Esophagus muscularis mucosa (tissue), 4 donors: ENCODE measurements at regions not wholly inside any gene's neighbourhood (a gene's known extent, or its start where the extent isn't known, plus 50 kb on each side); places are given as distances from the start of the nearest gene placed in this dataset.

ENCODE experiments used
- DNase-seq: peaks from one replicate; pipeline ENCODE4 v3.0.0-alpha.2; 2017; ENCODE audit errors: extremely low spot score
- H3K27ac ChIP-seq, 4 donors: fragments of 200-600 bp; sonication (generic); replicated peaks in 1 of 4; 1 replicate in 3 of 4; 2 replicates in 1 of 4; pipeline ENCODE4 v1.5.1; 2016 to 2019; ENCODE audit warnings: mild to moderate bottlenecking in 1 of 4
- H3K27me3 ChIP-seq, 4 donors: fragments of 200-600 bp; sonication (generic); one replicate each; pipeline versions ENCODE4 v1.5.1 to v1.6.0; 2016 to 2019
- H3K36me3 ChIP-seq, 4 donors: fragments of 200-600 bp; sonication (generic); one replicate each; pipeline ENCODE4 v1.5.1; 2016 to 2019
- H3K4me1 ChIP-seq, 4 donors: fragments of 200-600 bp; sonication (generic); one replicate each; pipeline ENCODE4 v1.5.1; 2016 to 2019
- H3K4me3 ChIP-seq, 4 donors: fragments of 200-600 bp; sonication (generic); 1 replicate in 2 of 4; 2 replicates in 2 of 4; pipeline ENCODE4 v1.5.1; 2016 to 2019; ENCODE audit warnings: mild to moderate bottlenecking in 4 of 4, moderate library complexity in 1 of 4
- H3K9me3 ChIP-seq, 4 donors: fragments of 200-600 bp; sonication (generic); 1 replicate in 3 of 4; 2 replicates in 1 of 4; pipeline ENCODE4 v1.5.1; 2016 to 2019
- EP300 ChIP-seq: sonication (generic); formaldehyde crosslinking; IDR thresholded peaks from one replicate; pipeline ENCODE4 v1.6.1; 2017; ENCODE audit warnings: antibody characterized with exemption
- POLR2A ChIP-seq: fragments of 450-650 bp; IDR thresholded peaks from one replicate; pipeline ENCODE4 v1.6.1; 2017; ENCODE audit warnings: antibody characterized with exemption, moderate library complexity, mild to moderate bottlenecking, low read depth
- POLR2AphosphoS5 ChIP-seq, 2 donors: sonication (generic); formaldehyde crosslinking; IDR thresholded peaks; one replicate each; pipeline ENCODE4 v1.6.1; 2017; ENCODE audit warnings: antibody characterized with exemption in 2 of 2
- WGBS: methylation state at CpG from one replicate; pipeline ENCODE4 v1.1.5; 2018; 5-methylcytosine and 5-hydroxymethylcytosine counted together
- intact Hi-C: fragments of 100-400 bp; cut with DNase I; formaldehyde crosslinking; loops from one replicate; pipeline ENCODE4 v1.15.1; 2023
- TF ChIP-seq, protein P1 (sequence below), 3 experiments: fragments of 200-600 bp in 2 of 3; fragments of 450-650 bp in 1 of 3; sonication (generic) in 2 of 3; IDR thresholded peaks; one replicate each; pipeline ENCODE4 v1.5.1; 2017 to 2019; ENCODE audit warnings: antibody characterized with exemption in 3 of 3, mild to moderate bottlenecking in 2 of 3, moderate library complexity in 1 of 3

DNA sequence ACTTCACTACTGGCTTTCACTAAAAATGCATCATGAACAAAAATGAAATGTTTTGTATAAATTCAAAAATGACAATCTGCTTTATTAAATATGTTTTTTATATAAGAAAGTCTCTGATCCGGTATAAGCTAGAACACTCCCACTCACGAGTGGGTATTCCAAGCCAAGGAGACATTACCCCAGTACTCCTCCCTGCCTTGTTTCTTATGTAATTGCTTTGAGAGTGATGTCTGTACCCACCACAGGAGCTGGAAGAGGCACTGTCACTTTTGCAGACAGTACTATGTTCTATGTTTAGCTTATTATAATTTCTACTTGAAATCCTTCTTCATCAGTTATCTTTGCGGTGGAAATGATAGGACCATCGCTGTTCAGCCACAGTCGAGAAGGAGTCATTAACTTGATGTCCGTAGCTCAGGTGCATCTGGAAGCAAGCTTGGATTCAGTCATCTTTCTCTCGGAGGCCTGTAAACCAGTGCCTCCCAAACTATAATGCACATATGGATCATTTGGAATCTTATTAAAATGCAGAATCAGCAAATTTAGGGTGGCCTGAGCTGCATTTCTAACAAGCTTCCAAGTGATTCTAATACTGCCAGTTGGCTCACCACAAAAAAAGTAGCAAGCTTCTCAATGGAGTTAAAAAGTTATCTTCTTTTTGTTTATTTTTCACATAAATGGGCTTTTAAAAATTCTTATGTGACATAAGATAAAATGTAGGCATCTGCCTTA, 396.4 kb downstream of the GRIA2 start:
- no peak for DNase-seq
- Histone ChIP-seq H3K9me3 (no peaks in the 10 kb centered on the region), H3K36me3 (no peaks in the 10 kb centered on the region), H3K27ac (no peak overlapping the region), H3K4me1 (no peaks in the 10 kb centered on the region), H3K4me3 (no peak overlapping the region), H3K27me3 (no peaks in the 10 kb centered on the region)
- TF ChIP-seq, protein P1, sequence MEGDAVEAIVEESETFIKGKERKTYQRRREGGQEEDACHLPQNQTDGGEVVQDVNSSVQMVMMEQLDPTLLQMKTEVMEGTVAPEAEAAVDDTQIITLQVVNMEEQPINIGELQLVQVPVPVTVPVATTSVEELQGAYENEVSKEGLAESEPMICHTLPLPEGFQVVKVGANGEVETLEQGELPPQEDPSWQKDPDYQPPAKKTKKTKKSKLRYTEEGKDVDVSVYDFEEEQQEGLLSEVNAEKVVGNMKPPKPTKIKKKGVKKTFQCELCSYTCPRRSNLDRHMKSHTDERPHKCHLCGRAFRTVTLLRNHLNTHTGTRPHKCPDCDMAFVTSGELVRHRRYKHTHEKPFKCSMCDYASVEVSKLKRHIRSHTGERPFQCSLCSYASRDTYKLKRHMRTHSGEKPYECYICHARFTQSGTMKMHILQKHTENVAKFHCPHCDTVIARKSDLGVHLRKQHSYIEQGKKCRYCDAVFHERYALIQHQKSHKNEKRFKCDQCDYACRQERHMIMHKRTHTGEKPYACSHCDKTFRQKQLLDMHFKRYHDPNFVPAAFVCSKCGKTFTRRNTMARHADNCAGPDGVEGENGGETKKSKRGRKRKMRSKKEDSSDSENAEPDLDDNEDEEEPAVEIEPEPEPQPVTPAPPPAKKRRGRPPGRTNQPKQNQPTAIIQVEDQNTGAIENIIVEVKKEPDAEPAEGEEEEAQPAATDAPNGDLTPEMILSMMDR (IDR thresholded peaks at IDR 0.05), result no peak
- intact Hi-C loops, result no loop called here
- WGBS, result 91% methylated on average over 7 of the region's 7 CpGs

DNA sequence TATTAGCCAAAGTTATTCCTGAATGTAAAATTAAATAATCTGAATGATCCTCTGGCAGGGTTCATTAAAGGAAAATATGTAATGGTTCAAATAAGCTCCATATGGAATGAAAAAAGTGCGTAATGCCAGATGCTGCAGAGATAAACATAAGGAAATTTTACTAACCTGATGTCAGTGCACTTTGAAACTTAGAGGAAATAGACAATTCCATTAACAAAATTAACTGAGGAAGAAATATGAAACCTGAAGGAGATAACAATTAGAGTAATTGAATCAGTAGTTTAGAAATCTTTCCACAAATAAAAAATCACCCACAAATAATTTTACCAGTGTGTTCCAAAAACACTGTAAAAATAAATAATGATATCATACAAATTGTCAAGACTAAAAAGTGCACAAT, 387.5 kb downstream of the GRIA2 start:
- no peaks in the 10 kb centered on the region for H3K4me1 ChIP-seq
- no peak for DNase-seq
- H3K4me3 ChIP-seq, result no peak overlapping the region
- WGBS, result 74% methylated on average over 1 of the region's 1 CpG
- no peak overlapping the region for H3K27ac ChIP-seq
- H3K27me3 ChIP-seq, result no peaks in the 10 kb centered on the region
- intact Hi-C loops, result no loop called here
- no peaks in the 10 kb centered on the region for H3K36me3 ChIP-seq
- TF ChIP-seq POLR2AphosphoS5 (IDR thresholded peaks at IDR 0.05), result no peak
- TF ChIP-seq, protein P1 (IDR thresholded peaks at IDR 0.05), result no peak
- no peak for TF ChIP-seq EP300
- TF ChIP-seq POLR2A, result no peak
- no peaks in the 10 kb centered on the region for H3K9me3 ChIP-seq

DNA sequence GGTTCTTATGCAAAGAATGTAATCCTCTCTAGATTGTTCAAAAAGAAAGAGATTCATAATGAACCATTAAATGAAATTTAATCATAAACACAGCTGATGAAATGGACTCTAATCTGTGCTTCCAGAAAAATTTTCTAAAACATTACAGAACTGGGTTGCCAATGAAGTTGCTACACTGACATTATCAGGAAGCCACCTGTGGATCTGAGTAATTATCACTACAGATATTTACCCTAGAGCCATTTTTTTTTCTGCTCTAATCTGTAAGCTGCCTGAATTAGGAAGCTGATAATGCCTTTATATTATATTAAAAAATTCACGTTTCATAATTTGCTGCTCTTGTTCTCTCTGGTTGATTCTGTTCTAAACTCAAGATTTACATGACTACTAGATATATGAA, 380.1 kb downstream of the GRIA2 start:
- intact Hi-C loops, result no loop called here
- no peak for DNase-seq
- Histone ChIP-seq H3K9me3 (no peaks in the 10 kb centered on the region), H3K27ac (no peak overlapping the region), H3K27me3 (no peaks in the 10 kb centered on the region), H3K4me3 (no peak overlapping the region), H3K4me1 (no peaks in the 10 kb centered on the region), H3K36me3 (no peaks in the 10 kb centered on the region)
- WGBS, result 93% methylated on average over 1 of the region's 1 CpG
- TF ChIP-seq, protein P1 (IDR thresholded peaks at IDR 0.05), result no peak
- TF ChIP-seq EP300 (no peak), POLR2AphosphoS5 (IDR thresholded peaks at IDR 0.05) (no peak), POLR2A (no peak)

DNA sequence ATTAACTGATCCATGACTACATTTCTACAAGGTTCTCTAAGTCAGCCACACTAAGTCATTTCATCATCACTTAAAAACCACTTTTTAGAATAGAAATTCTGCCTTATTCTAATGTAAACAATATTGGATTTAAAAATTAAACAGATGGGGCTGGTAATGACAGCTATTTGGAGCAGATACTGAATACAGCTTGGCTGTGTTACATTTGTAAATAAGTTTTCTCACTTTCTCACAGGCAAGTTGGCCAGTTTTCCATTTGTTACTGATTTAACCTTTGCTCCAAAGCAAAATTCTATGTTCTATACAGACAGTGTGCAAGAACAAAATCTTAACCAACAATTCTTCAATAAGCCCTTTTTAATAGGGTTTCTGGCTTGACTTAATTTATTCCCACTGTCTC, 370.7 kb downstream of the GRIA2 start:
- no peak overlapping the region for H3K4me3 ChIP-seq
- no peak overlapping the region for H3K27ac ChIP-seq
- intact Hi-C loops, result no loop called here
- H3K27me3 ChIP-seq, result no peaks in the 10 kb centered on the region
- no peak for TF ChIP-seq EP300
- no peak for TF ChIP-seq POLR2A
- TF ChIP-seq POLR2AphosphoS5 (IDR thresholded peaks at IDR 0.05), result no peak
- TF ChIP-seq, protein P1 (IDR thresholded peaks at IDR 0.05), result no peak
- H3K9me3 ChIP-seq, result no peaks in the 10 kb centered on the region
- no peaks in the 10 kb centered on the region for H3K4me1 ChIP-seq
- H3K36me3 ChIP-seq, result no peaks in the 10 kb centered on the region
- DNase-seq, result no peak

DNA sequence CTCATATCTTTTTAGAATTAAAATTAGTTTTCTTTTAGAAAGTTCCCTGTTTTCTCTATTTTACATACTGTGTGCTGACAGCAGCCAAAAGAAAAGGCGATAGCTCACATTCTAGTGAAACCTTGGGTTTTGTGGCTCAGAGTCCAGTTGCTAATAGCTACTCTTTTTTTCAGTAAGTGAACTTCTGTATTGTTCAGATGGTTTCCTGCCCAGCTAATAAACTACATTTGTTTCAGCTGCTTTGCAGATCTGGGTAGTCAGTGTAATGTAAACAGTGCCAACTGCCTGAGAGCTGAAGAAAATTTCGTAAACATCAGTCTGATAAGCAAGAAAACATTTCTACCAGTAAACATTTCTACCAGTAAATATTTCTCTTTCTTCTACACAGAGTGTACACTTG, 370.2 kb downstream of the GRIA2 start:
- H3K27me3 ChIP-seq, result no peaks in the 10 kb centered on the region
- no peaks in the 10 kb centered on the region for H3K36me3 ChIP-seq
- WGBS, result 75% methylated on average over 2 of the region's 2 CpGs
- no peak overlapping the region for H3K27ac ChIP-seq
- intact Hi-C loops, result no loop called here
- no peaks in the 10 kb centered on the region for H3K4me1 ChIP-seq
- no peak overlapping the region for H3K4me3 ChIP-seq
- TF ChIP-seq POLR2AphosphoS5 (IDR thresholded peaks at IDR 0.05) (no peak), EP300 (no peak), POLR2A (no peak)
- TF ChIP-seq, protein P1 (IDR thresholded peaks at IDR 0.05), result no peak
- no peak for DNase-seq
- H3K9me3 ChIP-seq, result no peaks in the 10 kb centered on the region
